H1 (cell line): ENCODE measurements at regions not wholly inside any gene's neighbourhood (a gene's known extent, or its start where the extent isn't known, plus 50 kb on each side); places are given as distances from the start of the nearest gene placed in this dataset.

Experiments used
- CTCF ChIA-PET: fragments of 300-600 bp; sonication (Branson Sonifier 250); formaldehyde crosslinking; loops from one replicate; lab custom pipeline; 2021; ENCODE audit not compliant: partially characterized antibody; lab: Charles Lee
- POLR2A ChIA-PET: fragments of 300-600 bp; sonication (Branson Sonifier 250); formaldehyde crosslinking; loops from one replicate; lab custom pipeline; 2021; ENCODE audit warnings: inconsistent platforms; ENCODE audit not compliant: partially characterized antibody; lab: Charles Lee
- DNase-seq, 2 experiments: peaks; one replicate each; pipeline versions ENCODE4 v3.0.0 to v3.0.0-alpha.2; 2010 to 2022; ENCODE audit warnings: low spot score in 2 of 2, low read depth in 1 of 2, mixed read lengths in 1 of 2
- FAIRE-seq: peaks from 2 replicates; lab custom pipeline; 2011; peaks lifted over from hg19 to GRCh38; lab: Jason Lieb, UNC
- H2AFZ ChIP-seq: 2 replicates; pipeline ENCODE4 v1.8.1; 2012; ENCODE audit warnings: low read length, inconsistent platforms
- H2AK5ac ChIP-seq: 2 replicates; pipeline ENCODE4 v1.6.1; 2013; ENCODE audit warnings: low read depth, low read length
- H2BK120ac ChIP-seq: replicated peaks from 2 replicates; pipeline ENCODE3; 2013; ENCODE audit warnings: low read depth, low read length, inconsistent platforms
- H2BK12ac ChIP-seq: 2 replicates; pipeline ENCODE4 v1.6.1; 2013; ENCODE audit warnings: low read depth, low read length
- H2BK15ac ChIP-seq: 2 replicates; pipeline ENCODE4 v1.6.1; 2013; ENCODE audit warnings: low read length
- H2BK20ac ChIP-seq: 2 replicates; pipeline ENCODE4 v1.6.1; 2013; ENCODE audit warnings: low read length
- H2BK5ac ChIP-seq: 2 replicates; pipeline ENCODE4 v1.6.1; 2013; ENCODE audit warnings: low read depth, low read length
- H3K14ac ChIP-seq: 2 replicates; pipeline ENCODE4 v1.6.1; 2013; ENCODE audit warnings: inconsistent platforms; ENCODE audit not compliant: insufficient read length
- H3K18ac ChIP-seq: 2 replicates; pipeline ENCODE4 v1.6.1; 2013; ENCODE audit warnings: low read length; ENCODE audit errors: extremely low read depth
- H3K23ac ChIP-seq: 2 replicates; pipeline ENCODE4 v1.6.1; 2013; ENCODE audit warnings: inconsistent platforms; ENCODE audit not compliant: insufficient read length
- H3K23me2 ChIP-seq: 2 replicates; pipeline ENCODE4 v1.6.1; 2013; ENCODE audit warnings: low read depth, low read length
- H3K27ac ChIP-seq: 2 replicates; pipeline ENCODE4 v1.6.1; 2011; ENCODE audit warnings: low read depth, low read length, inconsistent platforms
- H3K27me3 ChIP-seq, 4 experiments: replicated peaks in 1 of 4; 1 replicate in 1 of 4; 2 replicates in 3 of 4; pipeline versions ENCODE4 v1.6.1 to v1.8.1; 2011 to 2013; ENCODE audit warnings: low read length in 3 of 4, mild to moderate bottlenecking in 3 of 4, inconsistent platforms in 2 of 4, mixed read lengths in 2 of 4, moderate library complexity in 1 of 4; ENCODE audit not compliant: control insufficient read depth in 3 of 4, insufficient read depth in 3 of 4; ENCODE audit errors: extremely low read depth in 1 of 4
- H3K36me3 ChIP-seq, 4 experiments: 2 replicates each; pipeline versions ENCODE4 v1.6.1 to v1.8.1; 2011 to 2013; ENCODE audit warnings: mild to moderate bottlenecking in 4 of 4, low read length in 3 of 4, moderate library complexity in 2 of 4, control low read depth in 1 of 4, inconsistent platforms in 1 of 4; ENCODE audit not compliant: insufficient read depth in 4 of 4, control insufficient read depth in 2 of 4
- H3K4ac ChIP-seq: replicated peaks from 2 replicates; pipeline ENCODE3; 2013; ENCODE audit warnings: low read length, low read depth, mixed read lengths, inconsistent platforms; ENCODE audit not compliant: insufficient read length
- H3K4me1 ChIP-seq, 4 experiments: replicated peaks in 1 of 4; 1 replicate in 1 of 4; 2 replicates in 3 of 4; pipeline versions ENCODE4 v1.6.1 to v1.8.1; 2011 to 2013; ENCODE audit warnings: low read length in 3 of 4, inconsistent platforms in 2 of 4, mixed read lengths in 1 of 4; ENCODE audit not compliant: insufficient read depth in 4 of 4, control insufficient read depth in 3 of 4
- H3K4me2 ChIP-seq, 2 experiments: 2 replicates each; pipeline versions ENCODE4 v1.6.1 to v1.8.1; 2011 to 2013; ENCODE audit warnings: low read depth in 2 of 2, low read length in 2 of 2, control low read depth in 1 of 2, inconsistent platforms in 1 of 2, mild to moderate bottlenecking in 1 of 2; ENCODE audit not compliant: insufficient read depth in 1 of 2
- H3K4me3 ChIP-seq, 4 experiments: fragments of 200-600, 300-600 bp in 1 of 4; sonication (generic), shearing (Covaris generic), sonication (Bioruptor Twin) in 1 of 4; 2 replicates each; pipeline versions ENCODE4 v1.5.1 to v1.8.1; 2011 to 2016; ENCODE audit warnings: low read length in 4 of 4, low read depth in 3 of 4, control low read depth in 2 of 4, inconsistent platforms in 2 of 4, mild to moderate bottlenecking in 2 of 4, mixed read lengths in 1 of 4, moderate library complexity in 1 of 4; ENCODE audit not compliant: insufficient read depth in 2 of 4; ENCODE audit errors: extremely low read depth in 1 of 4
- H3K56ac ChIP-seq: replicated peaks from 2 replicates; pipeline ENCODE3; 2013; ENCODE audit warnings: low read depth, mild to moderate bottlenecking, mixed read lengths, low read length, inconsistent platforms; ENCODE audit not compliant: insufficient read length
- H3K79me1 ChIP-seq: 2 replicates; pipeline ENCODE4 v1.6.1; 2013; ENCODE audit warnings: low read depth, low read length, control low read depth
- H3K79me2 ChIP-seq, 2 experiments: 2 replicates each; pipeline versions ENCODE4 v1.6.1 to v1.8.1; 2012 to 2013; ENCODE audit warnings: low read length in 2 of 2, mild to moderate bottlenecking in 2 of 2, inconsistent platforms in 1 of 2; ENCODE audit not compliant: insufficient read depth in 2 of 2, control insufficient read depth in 1 of 2
- H3K9ac ChIP-seq, 4 experiments: replicated peaks in 1 of 4; 1 replicate in 1 of 4; 2 replicates in 3 of 4; pipeline versions ENCODE4 v1.6.1 to v1.8.1; 2011 to 2013; ENCODE audit warnings: low read depth in 3 of 4, low read length in 3 of 4, control low read depth in 2 of 4, mild to moderate bottlenecking in 2 of 4, moderate library complexity in 2 of 4, inconsistent platforms in 1 of 4; ENCODE audit errors: extremely low read depth in 1 of 4
- H3K9me3 ChIP-seq, 2 experiments: 2 replicates each; pipeline versions ENCODE4 v1.6.1 to v1.8.1; 2012 to 2013; ENCODE audit warnings: mild to moderate bottlenecking in 2 of 2, moderate library complexity in 2 of 2, control low read depth in 1 of 2, inconsistent platforms in 1 of 2, low read depth in 1 of 2, low read length in 1 of 2, mixed read lengths in 1 of 2; ENCODE audit not compliant: insufficient read depth in 2 of 2
- H4K20me1 ChIP-seq, 2 experiments: replicated peaks in 1 of 2; 2 replicates each; pipeline versions ENCODE3 to v1.8.1; 2011 to 2013; ENCODE audit warnings: inconsistent platforms in 2 of 2, low read length in 2 of 2, mild to moderate bottlenecking in 1 of 2; ENCODE audit not compliant: insufficient read depth in 2 of 2, control insufficient read depth in 1 of 2
- H4K5ac ChIP-seq: 2 replicates; pipeline ENCODE4 v1.6.1; 2013; ENCODE audit warnings: low read length, low read depth, mixed read lengths, inconsistent platforms; ENCODE audit not compliant: insufficient read length
- H4K8ac ChIP-seq: 2 replicates; pipeline ENCODE4 v1.8.0; 2013; ENCODE audit warnings: mild to moderate bottlenecking, moderate library complexity, low read length, inconsistent platforms; ENCODE audit not compliant: insufficient read depth; ENCODE audit errors: extremely low read depth
- H4K91ac ChIP-seq: replicated peaks from 2 replicates; pipeline ENCODE3; 2013; ENCODE audit warnings: low read length, mixed read lengths, inconsistent platforms; ENCODE audit not compliant: insufficient read length
- ASH2L ChIP-seq: fragments of 200-600, 300-600 bp; sonication (generic); IDR thresholded peaks from one replicate; pipeline ENCODE4 v1.7.1; 2017; ENCODE audit warnings: low read length
- CHD1 ChIP-seq: IDR thresholded peaks from 2 replicates; pipeline ENCODE4 v1.6.1; 2012; ENCODE audit warnings: low read depth, low read length, improper control_type of control experiment
- CTCF ChIP-seq, 3 experiments: IDR thresholded peaks; 1 replicate in 2 of 3; 2 replicates in 1 of 3; pipeline versions ENCODE4 v1.5.1 to v1.6.1; 2011; ENCODE audit warnings: low read length in 3 of 3, mild to moderate bottlenecking in 3 of 3, inconsistent platforms in 2 of 3, low read depth in 1 of 3, moderate library complexity in 1 of 3; ENCODE audit not compliant: insufficient read depth in 1 of 3; ENCODE audit errors: control extremely low read depth in 1 of 3
- JUN ChIP-seq: IDR thresholded peaks from 2 replicates; pipeline ENCODE4 v1.6.1; 2011; ENCODE audit warnings: low read depth, mild to moderate bottlenecking, improper control_type of control experiment, low read length
- NANOG ChIP-seq: IDR thresholded peaks from 2 replicates; pipeline ENCODE4 v1.6.1; 2011; ENCODE audit warnings: low read length, low read depth, mild to moderate bottlenecking, inconsistent platforms; ENCODE audit not compliant: insufficient read depth, poor library complexity, severe bottlenecking
- POLR2A ChIP-seq, 2 experiments: IDR thresholded peaks; 1 replicate in 1 of 2; 2 replicates in 1 of 2; pipeline ENCODE4 v1.6.1; 2011; ENCODE audit warnings: low read depth in 2 of 2, low read length in 2 of 2, mild to moderate bottlenecking in 2 of 2; ENCODE audit errors: control extremely low read depth in 1 of 2
- RBBP5 ChIP-seq: IDR thresholded peaks from 2 replicates; pipeline ENCODE4 v1.7.1; 2012; ENCODE audit warnings: low read depth, mild to moderate bottlenecking, inconsistent platforms, low read length, moderate library complexity, borderline replicate concordance
- RXRA ChIP-seq: IDR thresholded peaks from 2 replicates; pipeline ENCODE4 v1.6.1; 2011; ENCODE audit warnings: low read depth, mild to moderate bottlenecking, low read length, moderate library complexity; ENCODE audit not compliant: insufficient read depth
- SP1 ChIP-seq: IDR thresholded peaks from 2 replicates; pipeline ENCODE4 v1.6.1; 2011; ENCODE audit warnings: low read depth, low read length
- SP2 ChIP-seq: IDR thresholded peaks from 2 replicates; pipeline ENCODE4 v1.6.1; 2012; ENCODE audit warnings: mild to moderate bottlenecking, low read length, inconsistent platforms
- WGBS, 2 experiments: shearing (Covaris generic) in 1 of 2; methylation state at CpG; one replicate each; pipeline versions ENCODE4 v1.1.6 to v1.1.7; 2013 to 2015; ENCODE audit warnings: low lambda C conversion rate in 2 of 2, mixed read lengths in 2 of 2, inconsistent platforms in 1 of 2, low coverage in 1 of 2, missing lambda C conversion rate in 1 of 2; ENCODE audit not compliant: insufficient replicate concordance in 2 of 2, insufficient coverage in 1 of 2, insufficient read length in 1 of 2; ENCODE audit errors: extremely low coverage in 1 of 2, missing lambda C conversion rate in 1 of 2; 5-methylcytosine and 5-hydroxymethylcytosine counted together

GRCh38 chr1:29972421-29973053 is 736.2 kb downstream of the PTPRU start:
- H3K4me3 ChIP-seq = no peak overlapping the region
- H2BK5ac ChIP-seq = peak overlapping the region; percentile 89; the same call in 1 of the 2 replicates
- no peak overlapping the region; the same call in 1 of the 2 replicates for H3K27ac ChIP-seq
- H3K4me2 ChIP-seq = peak overlapping the region in 1 of 2 experiments; percentile 59; a peak in 2 of 4 replicates
- H2AK5ac ChIP-seq = peak overlapping the region; percentile 75; the same call in 1 of the 2 replicates
- H3K18ac ChIP-seq = peak overlapping the region; percentile 48; the same call in 1 of the 2 replicates
- peak in 1 of 2 experiments; percentile 39 for DNase-seq
- H3K23me2 ChIP-seq = no peaks in the 10 kb centered on the region; the same call in 1 of the 2 replicates
- no peak overlapping the region; a peak in 1 of 7 replicates for H3K9ac ChIP-seq
- peak overlapping the region; percentile 80 for H2BK120ac ChIP-seq
- H2BK15ac ChIP-seq = 0 out of 2 replicates have a peak overlapping the region, but pooled peaks have one; percentile 14
- peak overlapping the region; percentile 84; the same call in 1 of the 2 replicates for H2BK20ac ChIP-seq
- no peaks in the 10 kb centered on the region for H3K79me1 ChIP-seq
- H3K14ac ChIP-seq = no peak overlapping the region
- peaks cover 17 to 27% (median 21%) of the 10 kb centered on the region in 4 experiments; a peak in 6 of 7 replicates for H3K4me1 ChIP-seq
- H4K91ac ChIP-seq = peak overlapping the region; percentile 52
- no peak overlapping the region for H4K5ac ChIP-seq
- peaks cover 3 to 7% of the 10 kb centered on the region in 2 experiments; a peak in 3 of 4 replicates for H3K9me3 ChIP-seq
- H4K20me1 ChIP-seq = no peaks in the 10 kb centered on the region
- H2AFZ ChIP-seq = no peak overlapping the region
- peak overlapping the region; percentile 91 for H2BK12ac ChIP-seq
- no peak for FAIRE-seq
- peak overlapping the region; percentile 34 for H3K4ac ChIP-seq
- H3K79me2 ChIP-seq = no peaks in the 10 kb centered on the region
- no peaks in the 10 kb centered on the region for H3K36me3 ChIP-seq
- H4K8ac ChIP-seq = no peak overlapping the region
- 80% methylated on average over 5 of the region's 5 CpGs; no CpG with 5 or more reads in 1 of the 2 experiments for WGBS, 2 experiments
- H3K56ac ChIP-seq = no peak overlapping the region
- POLR2A ChIA-PET = no interaction called here
- CTCF ChIA-PET = interaction anchor here (0.8 kb wide), 1 partner anchor 14 kb away, joined by 3 read pairs; no protein-coding TSS in a partner anchor
- peaks cover 0 to 3% (median 0%) of the 10 kb centered on the region in 4 experiments; a peak in 2 of 7 replicates for H3K27me3 ChIP-seq
- H3K23ac ChIP-seq = no peak overlapping the region
- no peak for TF ChIP-seq SP1
- TF ChIP-seq CTCF (IDR thresholded peaks at IDR 0.05; ENCODE audit: control extremely low read depth in 1 of 3, insufficient read depth in 1 of 3, low read depth in 1 of 3, low read length in 3 of 3) = no peak
- no peak for TF ChIP-seq RBBP5
- TF ChIP-seq CHD1 = no peak
- TF ChIP-seq RXRA = no peak
- no peak for TF ChIP-seq SP2
- TF ChIP-seq JUN = no peak
- no peak for TF ChIP-seq ASH2L
- no peak for TF ChIP-seq NANOG
- no peak for TF ChIP-seq POLR2A (IDR thresholded peaks at IDR 0.05; ENCODE audit: control extremely low read depth in 1 of 2, low read depth in 2 of 2, low read length in 2 of 2)
